ENCODE measurements at regions not wholly inside any gene's neighbourhood (a gene's known extent, or its start where the extent isn't known, plus 50 kb on each side); places are given as distances from the start of the nearest gene placed in this dataset.
A peak's percentile ranks its signal among the peaks of the same experiment; 100 is the strongest.

GRCh38 chr6:144683216-144684070 is 398.3 kb downstream of the UTRN start:
- DNase-seq (ENCODE audit: low spot score) (no peak), ATAC-seq (peak; percentile 35; the same call in 2 of the 3 replicates), FAIRE-seq (no peak)
- no peak overlapping the region for H3K4me3 ChIP-seq (replicated peaks in 1 of 3; ENCODE audit: insufficient read depth in 1 of 3, low read depth in 2 of 3, low read length in 3 of 3)
- 82% methylated on average over 6 of the region's 6 CpGs for WGBS (ENCODE audit: low lambda C conversion rate)
- H4K20me1 ChIP-seq (ENCODE audit: insufficient read depth, low read length) = peaks cover 3% of the 10 kb centered on the region
- TF ChIP-seq RBM22 (optimal IDR thresholded peaks at IDR 0.05; ENCODE audit: low read length) (peak; percentile 25), MIXL1 (CRISPR knock-in tag; IDR thresholded peaks at IDR 0.05) (no peak)
- H3K36me3 ChIP-seq (replicated peaks in 1 of 2; ENCODE audit: control insufficient read depth in 1 of 2, insufficient read depth in 2 of 2, low read length in 2 of 2) = peaks cover 19 to 51% of the 10 kb centered on the region in 2 experiments
- ChIA-PET POLR2A (no interaction called here), CTCF (ENCODE audit: low intra/inter-chr PET ratio, low total read pairs) (no interaction called here)
- intact Hi-C loops (cut with micrococcal nuclease; ENCODE audit: unreplicated experiment) = no loop called here
- H3K4me2 ChIP-seq (ENCODE audit: low read depth, low read length) = no peak overlapping the region
- BruUV-seq (replicated peaks) = no TSS peak
- no peaks in the 10 kb centered on the region for H3K79me2 ChIP-seq (ENCODE audit: insufficient read depth, low read length)
- peaks cover 9% of the 10 kb centered on the region; the same call in 1 of the 2 replicates for H3K9me3 ChIP-seq (ENCODE audit: low read length)
- no peaks in the 10 kb centered on the region for H3K4me1 ChIP-seq (ENCODE audit: insufficient read depth, low read length)
- H3K27me3 ChIP-seq (ENCODE audit: control insufficient read depth in 1 of 2, insufficient read depth in 2 of 2, low read length in 2 of 2) = no peaks in the 10 kb centered on the region
- H3K9ac ChIP-seq (ENCODE audit: insufficient read depth, low read depth, low read length) = no peak overlapping the region
- in situ Hi-C loops (cut with HindIII; ENCODE audit: extremely low pct_ligation_motif_present, low pct_unique_long_range_greater_than_20kb) = no loop called here
- no peak overlapping the region for H3K27ac ChIP-seq (ENCODE audit: extremely low read length, insufficient read depth, low read length)
- no peak overlapping the region for H2AFZ ChIP-seq (ENCODE audit: low read length)

- Histone ChIP-seq H3K4me2 (ENCODE audit: low read depth, low read length) (no peak overlapping the region), H3K9ac (ENCODE audit: insufficient read depth, low read depth, low read length) (no peak overlapping the region), H3K4me1 (ENCODE audit: insufficient read depth, low read length) (no peaks in the 10 kb centered on the region), H2AFZ (ENCODE audit: low read length) (no peak overlapping the region), H3K27ac (ENCODE audit: extremely low read length, insufficient read depth, low read length) (no peak overlapping the region), H3K27me3 (ENCODE audit: control insufficient read depth in 1 of 2, insufficient read depth in 2 of 2, low read length in 2 of 2) (no peaks in the 10 kb centered on the region), H3K79me2 (ENCODE audit: insufficient read depth, low read length) (no peaks in the 10 kb centered on the region), H3K4me3 (replicated peaks in 1 of 3; ENCODE audit: insufficient read depth in 1 of 3, low read depth in 2 of 3, low read length in 3 of 3) (no peak overlapping the region), H4K20me1 (ENCODE audit: insufficient read depth, low read length) (peaks cover 13% of the 10 kb centered on the region), H3K9me3 (ENCODE audit: low read length) (peaks cover 9% of the 10 kb centered on the region; the same call in 1 of the 2 replicates), H3K36me3 (replicated peaks in 1 of 2; ENCODE audit: control insufficient read depth in 1 of 2, insufficient read depth in 2 of 2, low read length in 2 of 2) (peaks cover 14 to 37% of the 10 kb centered on the region in 2 experiments)
- FAIRE-seq (no peak), DNase-seq (ENCODE audit: low spot score) (no peak), ATAC-seq (peak; percentile 19)
- ChIA-PET POLR2A (no interaction called here), CTCF (ENCODE audit: low intra/inter-chr PET ratio, low total read pairs) (no interaction called here)
- intact Hi-C loops (cut with micrococcal nuclease; ENCODE audit: unreplicated experiment) (no loop called here), in situ Hi-C loops (cut with HindIII; ENCODE audit: extremely low pct_ligation_motif_present, low pct_unique_long_range_greater_than_20kb) (no loop called here)
- BruUV-seq (replicated peaks) = no TSS peak
- TF ChIP-seq POGK (CRISPR knock-in tag; conservative IDR thresholded peaks at IDR 0.05) = no peak
- TF ChIP-seq PATZ1 (CRISPR knock-in tag; IDR thresholded peaks at IDR 0.05) = no peak
- no peak for TF ChIP-seq TOPORS (CRISPR knock-in tag; IDR thresholded peaks at IDR 0.05)
- TF ChIP-seq ZNF431 (CRISPR knock-in tag; IDR thresholded peaks at IDR 0.05; ENCODE audit: borderline replicate concordance, low read depth) = no peak
- no peak for TF ChIP-seq ZBTB42 (CRISPR knock-in tag; IDR thresholded peaks at IDR 0.05)
- TF ChIP-seq ZNF674 (CRISPR knock-in tag; IDR thresholded peaks at IDR 0.05; ENCODE audit: low read depth) = no peak
- no peak for TF ChIP-seq DPF2 (CRISPR knock-in tag; IDR thresholded peaks at IDR 0.05; ENCODE audit: borderline replicate concordance, low read depth)
- no peak for TF ChIP-seq ZNF891 (CRISPR knock-in tag; IDR thresholded peaks at IDR 0.05)
Observed at GRCh38 chr6:144688713-144689112, 403.6 kb downstream of the UTRN start.

All from HepG2 (cell line).